Upper lobe of left lung (tissue), 4 donors: ENCODE measurements at regions not wholly inside any gene's neighbourhood (a gene's known extent, or its start where the extent isn't known, plus 50 kb on each side); places are given as distances from the start of the nearest gene placed in this dataset.

Experiments used
- POLR2A ChIP-seq, 4 donors: fragments of 450-650 bp; IDR thresholded peaks; one replicate each; pipeline ENCODE4 v1.5.1; 2016 to 2017; ENCODE audit warnings: antibody characterized with exemption in 4 of 4, mild to moderate bottlenecking in 2 of 4
- POLR2AphosphoS5 ChIP-seq, 2 donors: sonication (generic); formaldehyde crosslinking; IDR thresholded peaks; one replicate each; pipeline ENCODE4 v1.5.1; 2017; ENCODE audit warnings: antibody characterized with exemption in 2 of 2
- TF ChIP-seq, protein P1 (sequence below), 6 experiments: fragments of 450-650 bp in 4 of 6; fragments of 200-600 bp in 2 of 6; sonication (generic) in 2 of 6; IDR thresholded peaks; one replicate each; pipeline ENCODE4 v1.5.1; 2016 to 2019; ENCODE audit warnings: antibody characterized with exemption in 6 of 6

DNA sequence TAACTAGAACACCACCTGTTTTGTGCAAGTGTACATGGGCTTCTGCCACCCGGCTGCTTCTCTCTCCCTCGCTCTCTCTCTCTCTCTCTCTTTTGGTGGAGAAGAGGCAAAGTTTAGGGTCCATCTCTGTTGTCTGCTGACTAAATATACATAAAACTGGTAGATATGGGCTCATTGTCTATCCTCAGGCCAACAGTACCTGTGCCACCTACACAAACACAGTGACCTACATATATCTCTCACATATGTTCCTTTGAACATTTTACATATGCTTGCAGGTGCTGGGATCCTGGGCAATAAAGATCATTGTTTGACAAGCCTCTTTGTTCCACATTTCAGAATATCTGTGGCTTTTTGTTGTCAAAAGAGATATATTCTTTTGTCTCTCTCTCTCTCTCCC is 256.3 kb upstream of the KCNH8 start:
- TF ChIP-seq POLR2AphosphoS5 (IDR thresholded peaks at IDR 0.05), result no peak
- TF ChIP-seq POLR2A (IDR thresholded peaks at IDR 0.05), result no peak
- TF ChIP-seq, protein P1, sequence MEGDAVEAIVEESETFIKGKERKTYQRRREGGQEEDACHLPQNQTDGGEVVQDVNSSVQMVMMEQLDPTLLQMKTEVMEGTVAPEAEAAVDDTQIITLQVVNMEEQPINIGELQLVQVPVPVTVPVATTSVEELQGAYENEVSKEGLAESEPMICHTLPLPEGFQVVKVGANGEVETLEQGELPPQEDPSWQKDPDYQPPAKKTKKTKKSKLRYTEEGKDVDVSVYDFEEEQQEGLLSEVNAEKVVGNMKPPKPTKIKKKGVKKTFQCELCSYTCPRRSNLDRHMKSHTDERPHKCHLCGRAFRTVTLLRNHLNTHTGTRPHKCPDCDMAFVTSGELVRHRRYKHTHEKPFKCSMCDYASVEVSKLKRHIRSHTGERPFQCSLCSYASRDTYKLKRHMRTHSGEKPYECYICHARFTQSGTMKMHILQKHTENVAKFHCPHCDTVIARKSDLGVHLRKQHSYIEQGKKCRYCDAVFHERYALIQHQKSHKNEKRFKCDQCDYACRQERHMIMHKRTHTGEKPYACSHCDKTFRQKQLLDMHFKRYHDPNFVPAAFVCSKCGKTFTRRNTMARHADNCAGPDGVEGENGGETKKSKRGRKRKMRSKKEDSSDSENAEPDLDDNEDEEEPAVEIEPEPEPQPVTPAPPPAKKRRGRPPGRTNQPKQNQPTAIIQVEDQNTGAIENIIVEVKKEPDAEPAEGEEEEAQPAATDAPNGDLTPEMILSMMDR (IDR thresholded peaks at IDR 0.05), result no peak
